ENCODE measurements at regions not wholly inside any gene's neighbourhood (a gene's known extent, or its start where the extent isn't known, plus 50 kb on each side); places are given as distances from the start of the nearest gene placed in this dataset.

DNA sequence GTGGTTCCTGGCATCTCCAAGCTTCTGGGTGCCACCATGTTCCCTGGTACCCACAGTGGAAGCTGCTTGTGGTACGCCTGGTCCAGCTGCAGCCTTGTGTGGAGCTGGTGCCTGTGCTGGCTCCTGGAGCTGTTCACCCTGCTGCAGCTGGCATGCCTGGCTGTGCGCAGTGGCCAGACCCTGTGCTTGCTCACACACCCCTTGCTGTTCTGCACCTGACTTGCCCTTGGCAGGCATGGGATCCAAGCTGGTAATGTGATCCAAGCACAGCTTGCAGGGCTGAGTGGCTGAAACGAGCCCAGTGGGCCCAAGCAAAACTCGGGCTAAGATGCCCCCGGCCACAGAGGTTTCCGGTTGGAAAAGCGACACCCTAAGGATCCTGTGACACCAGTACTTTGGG lies 104.7 kb upstream of the CLMP start:
- no peak overlapping the region for H2BK5ac ChIP-seq (ENCODE audit: low read length)
- H4K8ac ChIP-seq (ENCODE audit: low read depth, low read length) = no peak overlapping the region
- DNase-seq (ENCODE audit: low spot score) = no peak
- H2BK15ac ChIP-seq (ENCODE audit: low read length) = no peak overlapping the region
- no peaks in the 10 kb centered on the region for H3K9me3 ChIP-seq (replicated peaks in 1 of 2; ENCODE audit: control insufficient read depth in 2 of 2, insufficient read depth in 1 of 2, low read depth in 1 of 2, low read length in 2 of 2)
- H3K4me2 ChIP-seq (ENCODE audit: insufficient read depth, low read length, poor library complexity, severe bottlenecking) = no peak overlapping the region
- no peak overlapping the region for H4K91ac ChIP-seq (ENCODE audit: low read depth, low read length, poor library complexity)
- H3K18ac ChIP-seq (ENCODE audit: low read length) = peak overlapping the region; percentile 22
- H3K23ac ChIP-seq (ENCODE audit: low read depth, low read length, poor library complexity) = no peak overlapping the region
- H2AFZ ChIP-seq (ENCODE audit: low read length) = no peak overlapping the region
- no peak overlapping the region for H2BK12ac ChIP-seq (ENCODE audit: low read length)
- no peak overlapping the region for H3K9ac ChIP-seq (ENCODE audit: low read depth, low read length, poor library complexity)
- H3K27me3 ChIP-seq (ENCODE audit: control insufficient read depth in 3 of 3, insufficient read depth in 3 of 3, low read depth in 1 of 3, low read length in 3 of 3) = peaks cover 0 to 77% (median 22%) of the 10 kb centered on the region in 3 experiments
- no peak overlapping the region for H3K4me3 ChIP-seq (ENCODE audit: low read length in 2 of 2)
- peak overlapping the region; percentile 49 for H2AK5ac ChIP-seq (ENCODE audit: low read depth, low read length)
- no peaks in the 10 kb centered on the region for H3K36me3 ChIP-seq (replicated peaks in 1 of 2; ENCODE audit: control insufficient read depth in 2 of 2, insufficient read depth in 2 of 2, low read length in 2 of 2)
- no peak overlapping the region for H3K27ac ChIP-seq (replicated peaks; ENCODE audit: low read length)
- H3K4ac ChIP-seq (ENCODE audit: low read length) = no peak overlapping the region
- no CpG with 5 or more reads among the region's 7 CpGs for WGBS, 2 donors (ENCODE audit: extremely low coverage in 2 of 2, insufficient read length in 2 of 2, insufficient replicate concordance in 1 of 2)
- H2BK120ac ChIP-seq (ENCODE audit: low read depth, low read length) = no peak overlapping the region
- no peak overlapping the region for H3K14ac ChIP-seq (ENCODE audit: low read length)
- H3K79me1 ChIP-seq (ENCODE audit: low read depth, low read length) = no peaks in the 10 kb centered on the region
- H3K4me1 ChIP-seq (ENCODE audit: control insufficient read depth in 2 of 2, insufficient read depth in 1 of 2, low read depth in 1 of 2, low read length in 2 of 2) = peaks cover 0 to 4% of the 10 kb centered on the region in 2 donors

DNA sequence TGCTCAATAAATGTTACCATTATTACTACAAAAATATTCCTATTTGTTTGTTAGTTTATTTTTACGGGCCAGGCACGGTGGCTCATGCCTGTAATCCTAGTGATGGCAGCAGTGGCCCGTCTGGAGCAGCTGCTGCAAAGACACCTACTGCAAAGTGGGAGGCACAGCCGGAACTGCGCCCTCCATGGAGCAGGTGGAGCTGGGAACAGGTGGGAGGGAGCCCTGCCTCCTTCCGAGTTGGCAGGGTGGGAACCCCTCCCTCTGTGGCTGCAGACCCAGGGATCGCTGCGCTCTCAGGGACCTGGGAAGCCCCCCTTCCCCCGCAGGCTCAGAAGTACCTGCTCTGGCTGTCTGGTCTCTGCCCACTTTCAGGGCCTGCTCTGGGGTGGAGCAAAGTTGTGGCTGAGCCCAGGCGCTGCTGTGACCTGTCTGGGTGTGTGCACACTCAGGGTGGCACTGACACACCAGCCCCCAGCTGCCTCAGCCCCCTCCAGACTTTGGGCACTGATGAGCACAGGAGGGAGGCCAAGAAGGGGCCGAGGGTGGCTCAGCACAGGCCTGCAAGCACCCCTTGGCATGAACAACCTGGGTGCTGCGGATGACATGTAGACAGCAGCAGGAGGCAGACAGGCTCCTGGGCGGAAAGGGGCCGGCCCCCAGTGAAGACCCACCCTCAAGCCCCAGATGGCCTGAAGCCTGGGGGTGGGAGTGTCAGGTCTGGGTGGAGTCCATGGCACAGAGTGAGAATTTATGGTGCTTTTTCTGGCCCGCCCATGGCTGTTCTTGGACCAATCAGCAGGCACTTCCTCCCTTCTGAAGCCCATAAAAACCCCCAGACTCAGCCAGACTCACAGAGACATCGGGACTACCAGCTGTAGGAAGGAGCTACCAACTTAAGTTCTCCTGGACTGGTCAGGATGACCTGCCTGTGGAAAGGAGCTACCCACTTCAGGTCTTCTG lies 103.7 kb upstream of the CLMP start:
- H3K27ac ChIP-seq (replicated peaks; ENCODE audit: low read length) = no peak overlapping the region

DNA sequence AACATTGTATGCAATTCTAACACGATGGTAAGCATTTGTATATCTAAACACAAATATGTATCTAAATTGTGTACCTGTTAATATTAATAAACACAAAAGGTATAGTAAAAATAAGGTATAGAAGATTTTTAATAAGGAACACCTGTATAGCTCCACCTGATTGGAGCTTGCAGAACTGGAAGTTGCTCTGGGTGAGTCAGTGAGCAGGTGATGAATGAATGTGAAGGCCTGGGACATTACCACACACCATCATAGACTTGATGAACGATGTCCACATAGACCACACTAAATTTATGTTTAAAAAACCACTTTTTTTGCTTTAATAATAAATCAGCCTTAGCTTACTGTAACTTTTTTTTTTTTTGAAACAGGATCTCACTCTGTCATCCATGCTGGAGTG lies 97.6 kb upstream of the CLMP start:
- no peak for DNase-seq (ENCODE audit: low spot score)
- Histone ChIP-seq H3K36me3 (replicated peaks in 1 of 2; ENCODE audit: control insufficient read depth in 2 of 2, insufficient read depth in 2 of 2, low read length in 2 of 2) (no peaks in the 10 kb centered on the region), H2AK5ac (ENCODE audit: low read depth, low read length) (no peak overlapping the region), H4K91ac (ENCODE audit: low read depth, low read length, poor library complexity) (no peak overlapping the region), H3K14ac (ENCODE audit: low read length) (no peak overlapping the region), H2AFZ (ENCODE audit: low read length) (no peak overlapping the region), H3K18ac (ENCODE audit: low read length) (no peak overlapping the region), H2BK5ac (ENCODE audit: low read length) (no peak overlapping the region), H3K9ac (ENCODE audit: low read depth, low read length, poor library complexity) (no peak overlapping the region), H3K4me3 (ENCODE audit: low read length in 2 of 2) (no peak overlapping the region), H2BK120ac (ENCODE audit: low read depth, low read length) (no peak overlapping the region), H3K4me1 (ENCODE audit: control insufficient read depth in 2 of 2, insufficient read depth in 1 of 2, low read depth in 1 of 2, low read length in 2 of 2) (no peaks in the 10 kb centered on the region), H3K23ac (ENCODE audit: low read depth, low read length, poor library complexity) (no peak overlapping the region), H2BK15ac (ENCODE audit: low read length) (no peak overlapping the region), H3K4me2 (ENCODE audit: insufficient read depth, low read length, poor library complexity, severe bottlenecking) (no peak overlapping the region), H3K27ac (replicated peaks; ENCODE audit: low read length) (no peak overlapping the region), H3K9me3 (replicated peaks in 1 of 2; ENCODE audit: control insufficient read depth in 2 of 2, insufficient read depth in 1 of 2, low read depth in 1 of 2, low read length in 2 of 2) (no peaks in the 10 kb centered on the region), H2BK12ac (ENCODE audit: low read length) (no peak overlapping the region), H3K4ac (ENCODE audit: low read length) (no peak overlapping the region), H4K8ac (ENCODE audit: low read depth, low read length) (no peak overlapping the region), H3K79me1 (ENCODE audit: low read depth, low read length) (no peaks in the 10 kb centered on the region), H3K27me3 (ENCODE audit: control insufficient read depth in 3 of 3, insufficient read depth in 3 of 3, low read depth in 1 of 3, low read length in 3 of 3) (peaks cover 0 to 17% (median 0%) of the 10 kb centered on the region in 3 experiments)
- whole genome bisulfite sequencing, 2 donors (ENCODE audit: extremely low coverage in 2 of 2, insufficient read length in 2 of 2, insufficient replicate concordance in 1 of 2) = no CpG with 5 or more reads among the region's 2 CpGs

More for the DNA sequence above, 103.7 kb upstream of the CLMP start:
- Histone ChIP-seq H3K79me1 (ENCODE audit: low read depth, low read length) (no peaks in the 10 kb centered on the region), H3K4me2 (ENCODE audit: insufficient read depth, low read length, poor library complexity, severe bottlenecking) (no peak overlapping the region), H2AK5ac (ENCODE audit: low read depth, low read length) (no peak overlapping the region), H3K9me3 (replicated peaks in 1 of 2; ENCODE audit: control insufficient read depth in 2 of 2, insufficient read depth in 1 of 2, low read depth in 1 of 2, low read length in 2 of 2) (no peaks in the 10 kb centered on the region), H3K4me3 (ENCODE audit: low read length in 2 of 2) (no peak overlapping the region), H4K8ac (ENCODE audit: low read depth, low read length) (no peak overlapping the region), H3K27me3 (ENCODE audit: control insufficient read depth in 3 of 3, insufficient read depth in 3 of 3, low read depth in 1 of 3, low read length in 3 of 3) (peaks cover 0 to 67% (median 20%) of the 10 kb centered on the region in 3 experiments), H3K9ac (ENCODE audit: low read depth, low read length, poor library complexity) (peak overlapping the region; percentile 7), H3K18ac (ENCODE audit: low read length) (peak overlapping the region; percentile 29), H3K23ac (ENCODE audit: low read depth, low read length, poor library complexity) (peak overlapping the region; percentile 13), H3K14ac (ENCODE audit: low read length) (no peak overlapping the region), H2BK12ac (ENCODE audit: low read length) (no peak overlapping the region), H2BK5ac (ENCODE audit: low read length) (no peak overlapping the region), H3K4me1 (ENCODE audit: control insufficient read depth in 2 of 2, insufficient read depth in 1 of 2, low read depth in 1 of 2, low read length in 2 of 2) (peaks cover 0 to 4% of the 10 kb centered on the region in 2 donors), H4K91ac (ENCODE audit: low read depth, low read length, poor library complexity) (no peak overlapping the region), H3K4ac (ENCODE audit: low read length) (no peak overlapping the region), H3K36me3 (replicated peaks in 1 of 2; ENCODE audit: control insufficient read depth in 2 of 2, insufficient read depth in 2 of 2, low read length in 2 of 2) (no peaks in the 10 kb centered on the region), H2BK120ac (ENCODE audit: low read depth, low read length) (no peak overlapping the region), H2BK15ac (ENCODE audit: low read length) (no peak overlapping the region), H2AFZ (ENCODE audit: low read length) (no peak overlapping the region)
- no CpG with 5 or more reads among the region's 16 CpGs for WGBS, 2 donors (ENCODE audit: extremely low coverage in 2 of 2, insufficient read length in 2 of 2, insufficient replicate concordance in 1 of 2)
- no peak for DNase-seq (ENCODE audit: low spot score)

DNA sequence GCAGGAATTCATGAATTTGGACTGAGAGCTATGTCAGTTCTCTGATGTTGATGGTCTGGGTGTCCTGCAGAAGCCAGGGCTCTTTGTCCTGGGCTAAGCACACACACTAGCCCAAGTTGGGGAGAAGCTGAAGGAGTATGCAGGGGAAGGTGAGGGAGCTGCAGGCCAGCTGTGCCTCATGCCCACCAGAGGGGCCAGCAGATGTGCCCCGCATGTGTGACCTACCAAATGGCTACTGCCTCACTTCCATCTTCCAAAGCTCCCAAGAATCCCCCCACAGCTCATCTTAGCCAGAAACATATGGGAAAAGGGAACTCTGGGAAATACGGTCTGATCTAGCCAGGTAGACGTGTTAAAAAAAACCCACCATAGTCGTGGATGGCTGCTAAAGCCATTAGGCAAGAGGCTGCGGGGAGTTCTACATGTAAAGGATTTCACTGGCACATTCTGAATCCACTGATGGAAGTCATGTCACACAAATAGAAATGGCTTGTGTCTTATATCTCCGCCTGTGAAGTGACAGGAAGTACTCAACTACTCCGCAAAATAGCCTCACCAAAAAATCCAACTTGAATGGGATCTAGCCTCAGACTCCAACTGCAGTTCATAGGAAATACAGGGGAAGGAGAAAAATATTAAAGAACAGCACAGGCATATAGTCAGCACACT lies 96.3 kb upstream of the CLMP start:
- Histone ChIP-seq H3K4me2 (ENCODE audit: insufficient read depth, low read length, poor library complexity, severe bottlenecking) (no peak overlapping the region), H3K4me3 (ENCODE audit: low read length in 2 of 2) (no peak overlapping the region), H3K27me3 (ENCODE audit: control insufficient read depth in 3 of 3, insufficient read depth in 3 of 3, low read depth in 1 of 3, low read length in 3 of 3) (peaks cover 0 to 4% (median 0%) of the 10 kb centered on the region in 3 experiments)

More for the DNA sequence above, 96.3 kb upstream of the CLMP start:
- Histone ChIP-seq H3K14ac (ENCODE audit: low read length) (no peak overlapping the region), H3K18ac (ENCODE audit: low read length) (no peak overlapping the region), H2BK120ac (ENCODE audit: low read depth, low read length) (no peak overlapping the region), H2AFZ (ENCODE audit: low read length) (no peak overlapping the region), H3K9me3 (replicated peaks in 1 of 2; ENCODE audit: control insufficient read depth in 2 of 2, insufficient read depth in 1 of 2, low read depth in 1 of 2, low read length in 2 of 2) (no peaks in the 10 kb centered on the region), H3K27ac (replicated peaks; ENCODE audit: low read length) (no peak overlapping the region), H2BK15ac (ENCODE audit: low read length) (no peak overlapping the region), H3K23ac (ENCODE audit: low read depth, low read length, poor library complexity) (no peak overlapping the region), H4K8ac (ENCODE audit: low read depth, low read length) (no peak overlapping the region), H3K4me1 (ENCODE audit: control insufficient read depth in 2 of 2, insufficient read depth in 1 of 2, low read depth in 1 of 2, low read length in 2 of 2) (no peaks in the 10 kb centered on the region), H3K79me1 (ENCODE audit: low read depth, low read length) (no peaks in the 10 kb centered on the region), H4K91ac (ENCODE audit: low read depth, low read length, poor library complexity) (no peak overlapping the region), H2AK5ac (ENCODE audit: low read depth, low read length) (no peak overlapping the region), H2BK12ac (ENCODE audit: low read length) (no peak overlapping the region), H2BK5ac (ENCODE audit: low read length) (no peak overlapping the region), H3K4ac (ENCODE audit: low read length) (no peak overlapping the region), H3K36me3 (replicated peaks in 1 of 2; ENCODE audit: control insufficient read depth in 2 of 2, insufficient read depth in 2 of 2, low read length in 2 of 2) (no peaks in the 10 kb centered on the region), H3K9ac (ENCODE audit: low read depth, low read length, poor library complexity) (no peak overlapping the region)
- no CpG with 5 or more reads among the region's 7 CpGs for WGBS, 2 donors (ENCODE audit: extremely low coverage in 2 of 2, insufficient read length in 2 of 2, insufficient replicate concordance in 1 of 2)
- DNase-seq (ENCODE audit: low spot score) = no peak

Data from neuronal stem cell (in vitro differentiated cells).